SK-N-MC (cell line): ENCODE measurements at regions not wholly inside any gene's neighbourhood (a gene's known extent, or its start where the extent isn't known, plus 50 kb on each side); places are given as distances from the start of the nearest gene placed in this dataset.

Source experiments
- EZH2 ChIP-seq: fragments of 200-600 bp; sonication (generic); IDR thresholded peaks from one replicate; pipeline ENCODE4 v1.6.1; 2017; ENCODE audit warnings: antibody characterized with exemption
- FOXP2 ChIP-seq: optimal IDR thresholded peaks from 2 replicates; pipeline ENCODE3; 2011; ENCODE audit warnings: mild to moderate bottlenecking, moderate library complexity; ENCODE audit not compliant: insufficient read depth; ENCODE audit errors: extremely low read length, control extremely low read depth
- POLR2AphosphoS5 ChIP-seq: IDR thresholded peaks from 2 replicates; pipeline ENCODE4 v1.6.1; 2012; ENCODE audit warnings: mild to moderate bottlenecking, low read depth, low read length, borderline replicate concordance

DNA sequence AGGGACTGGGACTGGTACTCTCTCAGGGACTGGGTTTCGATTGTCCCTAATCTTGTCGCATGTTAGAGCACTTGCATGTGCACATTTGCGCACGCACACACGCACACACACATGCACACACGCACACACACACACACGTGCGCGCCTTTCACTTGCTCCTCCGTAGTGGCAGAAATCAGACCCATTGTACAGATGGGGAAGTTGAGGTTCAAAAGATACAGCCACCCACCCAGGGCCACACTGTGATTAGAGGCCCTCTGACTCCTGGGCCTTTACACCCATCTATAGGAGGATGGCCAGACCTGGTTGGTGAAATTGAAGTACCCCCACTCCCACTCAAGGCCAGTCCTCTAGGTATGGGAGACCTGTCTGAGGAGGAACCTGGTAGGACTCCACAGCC lies 167.8 kb upstream of the LHX5 start:
- TF ChIP-seq POLR2AphosphoS5 (no peak), EZH2 (no peak), FOXP2 (no peak)
